ENCODE measurements at regions not wholly inside any gene's neighbourhood (a gene's known extent, or its start where the extent isn't known, plus 50 kb on each side); places are given as distances from the start of the nearest gene placed in this dataset.

- TF ChIP-seq TAF1 (IDR thresholded peaks at IDR 0.05; ENCODE audit: borderline replicate concordance, insufficient read depth, low read length), result no peak
- no peak for TF ChIP-seq POLR2AphosphoS5 (IDR thresholded peaks at IDR 0.05; ENCODE audit: low read depth, low read length)
- no peak for TF ChIP-seq SIN3A (IDR thresholded peaks at IDR 0.05; ENCODE audit: borderline replicate concordance, insufficient read depth, low read length)
Measured at GRCh38 chr9:71213633-71214032, 92.2 kb upstream of the TRPM3 start.

Measured in PFSK-1 (cell line).